HL-60 (cell line): ENCODE measurements at regions not wholly inside any gene's neighbourhood (a gene's known extent, or its start where the extent isn't known, plus 50 kb on each side); places are given as distances from the start of the nearest gene placed in this dataset.

Experiments used
- CTCF ChIP-seq: IDR thresholded peaks from one replicate; pipeline ENCODE4 v1.5.1; 2011; ENCODE audit warnings: low read length, control low read depth, inconsistent platforms; ENCODE audit not compliant: insufficient read depth
- POLR2AphosphoS5 ChIP-seq: IDR thresholded peaks from 2 replicates; pipeline ENCODE4 v1.6.1; 2012; ENCODE audit warnings: low read depth
- TF ChIP-seq, protein P1 (sequence below): IDR thresholded peaks from 2 replicates; pipeline ENCODE4 v1.6.1; 2012; ENCODE audit warnings: low read depth; ENCODE audit not compliant: insufficient replicate concordance

DNA sequence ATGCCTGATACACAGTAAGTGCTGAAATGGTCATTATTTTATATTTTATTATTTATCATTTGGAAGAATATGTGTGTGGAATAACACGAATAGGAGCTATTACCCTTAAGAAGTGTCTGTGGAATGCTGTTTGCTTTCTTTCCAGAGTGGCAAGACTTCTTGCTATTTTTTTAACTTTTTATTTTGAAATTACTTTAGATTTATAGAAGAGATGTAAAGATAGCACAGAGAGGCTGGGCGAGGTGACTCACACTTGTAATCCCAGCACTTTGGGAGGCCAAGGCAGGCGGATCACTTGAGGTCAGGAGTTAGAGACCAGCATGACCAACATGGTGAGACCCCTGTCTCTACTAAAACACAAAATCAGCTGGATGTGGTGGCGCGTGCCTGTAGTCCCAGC lies 58.9 kb upstream of the PAX6 start:
- TF ChIP-seq, protein P1, sequence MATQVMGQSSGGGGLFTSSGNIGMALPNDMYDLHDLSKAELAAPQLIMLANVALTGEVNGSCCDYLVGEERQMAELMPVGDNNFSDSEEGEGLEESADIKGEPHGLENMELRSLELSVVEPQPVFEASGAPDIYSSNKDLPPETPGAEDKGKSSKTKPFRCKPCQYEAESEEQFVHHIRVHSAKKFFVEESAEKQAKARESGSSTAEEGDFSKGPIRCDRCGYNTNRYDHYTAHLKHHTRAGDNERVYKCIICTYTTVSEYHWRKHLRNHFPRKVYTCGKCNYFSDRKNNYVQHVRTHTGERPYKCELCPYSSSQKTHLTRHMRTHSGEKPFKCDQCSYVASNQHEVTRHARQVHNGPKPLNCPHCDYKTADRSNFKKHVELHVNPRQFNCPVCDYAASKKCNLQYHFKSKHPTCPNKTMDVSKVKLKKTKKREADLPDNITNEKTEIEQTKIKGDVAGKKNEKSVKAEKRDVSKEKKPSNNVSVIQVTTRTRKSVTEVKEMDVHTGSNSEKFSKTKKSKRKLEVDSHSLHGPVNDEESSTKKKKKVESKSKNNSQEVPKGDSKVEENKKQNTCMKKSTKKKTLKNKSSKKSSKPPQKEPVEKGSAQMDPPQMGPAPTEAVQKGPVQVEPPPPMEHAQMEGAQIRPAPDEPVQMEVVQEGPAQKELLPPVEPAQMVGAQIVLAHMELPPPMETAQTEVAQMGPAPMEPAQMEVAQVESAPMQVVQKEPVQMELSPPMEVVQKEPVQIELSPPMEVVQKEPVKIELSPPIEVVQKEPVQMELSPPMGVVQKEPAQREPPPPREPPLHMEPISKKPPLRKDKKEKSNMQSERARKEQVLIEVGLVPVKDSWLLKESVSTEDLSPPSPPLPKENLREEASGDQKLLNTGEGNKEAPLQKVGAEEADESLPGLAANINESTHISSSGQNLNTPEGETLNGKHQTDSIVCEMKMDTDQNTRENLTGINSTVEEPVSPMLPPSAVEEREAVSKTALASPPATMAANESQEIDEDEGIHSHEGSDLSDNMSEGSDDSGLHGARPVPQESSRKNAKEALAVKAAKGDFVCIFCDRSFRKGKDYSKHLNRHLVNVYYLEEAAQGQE: no peak
- no peak for TF ChIP-seq CTCF
- TF ChIP-seq POLR2AphosphoS5: no peak
